K562 (cell line): ENCODE measurements at regions not wholly inside any gene's neighbourhood (a gene's known extent, or its start where the extent isn't known, plus 50 kb on each side); places are given as distances from the start of the nearest gene placed in this dataset.

ENCODE experiments used
- ATAC-seq: fragments of 200-7000 bp; cut with Tn5 transposase; 3 replicates; pipeline ENCODE4 v1.9.1; 2020; ENCODE audit warnings: moderate library complexity
- BruUV-seq: library from RNA; stranded (reverse); fragments of 400-500 nt; replicated peaks from 2 replicates; lab custom pipeline; 2021; lab: Mats Ljungman, UMichigan
- CTCF ChIA-PET: fragments of 300-600 bp; formaldehyde crosslinking; extraction: SDS; loops from one replicate; lab custom pipeline; 2021; ENCODE audit warnings: low intra/inter-chr PET ratio; lab: Yijun Ruan, JAX
- POLR2A ChIA-PET: fragments of 300-600, 350-650 bp; sonication (Branson Sonifier 250); formaldehyde crosslinking; extraction: SDS; loops from one replicate; lab custom pipeline; 2021; ENCODE audit warnings: antibody characterized with exemption, inconsistent platforms; lab: Yijun Ruan, JAX
- DNase-seq, 4 experiments: peaks; one replicate each; pipeline versions ENCODE4 v3.0.0 to v3.0.0-alpha.2; 2011 to 2018; ENCODE audit warnings: low spot score in 3 of 4, mixed read lengths in 3 of 4; ENCODE audit errors: extremely low read depth in 1 of 4
- FAIRE-seq: peaks from 2 replicates; lab custom pipeline; 2011; peaks lifted over from hg19 to GRCh38; lab: Jason Lieb, UNC
- H2AFZ ChIP-seq: 2 replicates; pipeline ENCODE4 v1.6.0; 2011; ENCODE audit warnings: low read depth, low read length, control low read depth, inconsistent platforms
- H3K27ac ChIP-seq: fragments of 200-600 bp; 3 replicates; pipeline ENCODE4 v1.8.0; 2011; ENCODE audit warnings: low read depth, mild to moderate bottlenecking, control low read depth, inconsistent platforms, low read length, moderate library complexity, mixed read lengths; ENCODE audit errors: extremely low read depth
- H3K27me3 ChIP-seq, 2 experiments: fragments of 300-600 bp in 1 of 2; 2 replicates in 1 of 2; 3 replicates in 1 of 2; pipeline versions ENCODE4 v1.6.0 to v1.8.0; 2011; ENCODE audit warnings: inconsistent platforms in 2 of 2, low read length in 2 of 2, mild to moderate bottlenecking in 1 of 2, mixed read lengths in 1 of 2, moderate library complexity in 1 of 2; ENCODE audit not compliant: control insufficient read depth in 2 of 2, insufficient read depth in 2 of 2
- H3K36me3 ChIP-seq: fragments of 300-600 bp; 3 replicates; pipeline ENCODE4 v1.8.0; 2011; ENCODE audit warnings: mild to moderate bottlenecking, low read length, inconsistent platforms; ENCODE audit not compliant: control insufficient read depth, insufficient read depth
- H3K4me1 ChIP-seq, 2 experiments: fragments of 200-600 bp in 1 of 2; replicated peaks in 1 of 2; 2 replicates in 1 of 2; 3 replicates in 1 of 2; pipeline versions ENCODE4 v1.5.1 to v1.8.0; 2011; ENCODE audit warnings: inconsistent platforms in 2 of 2, low read length in 2 of 2, mild to moderate bottlenecking in 1 of 2, mixed read lengths in 1 of 2, moderate library complexity in 1 of 2; ENCODE audit not compliant: control insufficient read depth in 2 of 2, insufficient read depth in 2 of 2
- H3K4me2 ChIP-seq: 2 replicates; pipeline ENCODE4 v1.6.1; 2011; ENCODE audit warnings: low read length, control low read depth, inconsistent platforms, mixed read lengths; ENCODE audit not compliant: insufficient read depth
- H3K4me3 ChIP-seq: fragments of 200-600 bp; sonication (generic), shearing (Covaris generic); 2 replicates; pipeline ENCODE4 v1.5.1; 2016; ENCODE audit warnings: control low read depth, inconsistent platforms
- H3K79me2 ChIP-seq: fragments of 200-600 bp; 3 replicates; pipeline ENCODE4 v1.8.0; 2011; ENCODE audit warnings: low read length, inconsistent platforms; ENCODE audit not compliant: control insufficient read depth, insufficient read depth
- H3K9ac ChIP-seq, 2 experiments: 2 replicates each; pipeline versions ENCODE4 v1.6.0 to v1.6.1; 2011; ENCODE audit warnings: low read depth in 2 of 2, low read length in 2 of 2, control low read depth in 1 of 2, inconsistent platforms in 1 of 2, mild to moderate bottlenecking in 1 of 2, mixed read lengths in 1 of 2; ENCODE audit not compliant: insufficient read depth in 1 of 2
- H3K9me1 ChIP-seq: one replicate; pipeline ENCODE4 v1.6.0; 2011; ENCODE audit warnings: inconsistent platforms, mild to moderate bottlenecking, low read length, moderate library complexity; ENCODE audit not compliant: control insufficient read depth, insufficient read depth
- H3K9me3 ChIP-seq: replicated peaks from 2 replicates; pipeline ENCODE4 v1.5.1; 2011; ENCODE audit warnings: low read depth, low read length, inconsistent platforms; ENCODE audit not compliant: control insufficient read depth, insufficient read depth
- H4K20me1 ChIP-seq: replicated peaks from 2 replicates; pipeline ENCODE4 v1.6.1; 2011; ENCODE audit warnings: low read length, inconsistent platforms, mixed read lengths; ENCODE audit not compliant: control insufficient read depth, insufficient read depth
- CCNT2 ChIP-seq: IDR thresholded peaks from 2 replicates; pipeline ENCODE4 v1.6.1; 2011; ENCODE audit warnings: borderline replicate concordance, low read depth, mild to moderate bottlenecking, moderate library complexity, mixed read lengths, low read length; ENCODE audit not compliant: insufficient read length; ENCODE audit errors: extremely low read depth
- EP300 ChIP-seq: IDR thresholded peaks from 2 replicates; pipeline ENCODE4 v1.6.1; 2012; ENCODE audit warnings: low read length, improper control_type of control experiment
- ESRRB ChIP-seq: fragments of 250-450 bp; sonication (Bioruptor Pico); IDR thresholded peaks from 2 replicates; pipeline ENCODE4 v1.5.0; 2020; ENCODE audit warnings: mild to moderate bottlenecking, moderate library complexity, borderline replicate concordance
- HMGN3 ChIP-seq: IDR thresholded peaks from 2 replicates; pipeline ENCODE4 v1.6.1; 2011; ENCODE audit warnings: borderline replicate concordance, low read depth, mild to moderate bottlenecking, mixed read lengths, low read length; ENCODE audit not compliant: insufficient read length; ENCODE audit errors: extremely low read depth
- MTF1 ChIP-seq: fragments of 250-450 bp; sonication (Bioruptor Pico); IDR thresholded peaks from 2 replicates; pipeline ENCODE4 v1.9.0; 2021; ENCODE audit warnings: moderate library complexity, mild to moderate bottlenecking, inconsistent platforms, borderline replicate concordance
- POU5F1 ChIP-seq: fragments of 150-350 bp; IDR thresholded peaks from 2 replicates; pipeline ENCODE4 v1.6.1; 2014; ENCODE audit warnings: borderline replicate concordance, low read length, low read depth, mild to moderate bottlenecking; ENCODE audit not compliant: partially characterized antibody
- TAF9B ChIP-seq: fragments of 450-650 bp; IDR thresholded peaks from 2 replicates; pipeline ENCODE4 v1.6.1; 2018; ENCODE audit warnings: mild to moderate bottlenecking; ENCODE audit not compliant: partially characterized antibody
- ZBED1 ChIP-seq: IDR thresholded peaks from 2 replicates; pipeline ENCODE4 v1.6.1; 2014
- ZNF282 ChIP-seq: sonication (generic); formaldehyde crosslinking; IDR thresholded peaks from 2 replicates; pipeline ENCODE4 v1.8.1; 2023; ENCODE audit warnings: missing genetic modification reagents
- ZNF583 ChIP-seq: fragments of 250-450 bp; sonication (Bioruptor Pico); IDR thresholded peaks from 2 replicates; pipeline ENCODE4 v1.4.0; 2020
- WGBS: fragments of 100-300 bp; shearing (Covaris generic); methylation state at CpG from one replicate; pipeline ENCODE4 v1.1.6; 2016; ENCODE audit warnings: low coverage, mixed read lengths; ENCODE audit not compliant: insufficient coverage; ENCODE audit errors: missing lambda C conversion rate; 5-methylcytosine and 5-hydroxymethylcytosine counted together
- in situ Hi-C: fragments of 300-500 bp; cut with MboI; formaldehyde crosslinking; loops from 4 replicates; pipeline ENCODE4 v1.15.0; 2018; ENCODE audit warnings: inconsistent platforms, mixed read lengths
- intact Hi-C: fragments of 100-400 bp; cut with micrococcal nuclease; formaldehyde crosslinking; loops from 2 replicates; pipeline ENCODE4 v1.14.2; 2022
- TF ChIP-seq, protein P1 (sequence below): sonication (generic); IDR thresholded peaks from 2 replicates; pipeline ENCODE4 v1.6.1; 2016
- TF ChIP-seq, protein P2 (sequence below): fragments of 250-450 bp; sonication (Bioruptor Pico); IDR thresholded peaks from 2 replicates; pipeline ENCODE4 v1.5.0; 2021; ENCODE audit warnings: mild to moderate bottlenecking, borderline replicate concordance

DNA sequence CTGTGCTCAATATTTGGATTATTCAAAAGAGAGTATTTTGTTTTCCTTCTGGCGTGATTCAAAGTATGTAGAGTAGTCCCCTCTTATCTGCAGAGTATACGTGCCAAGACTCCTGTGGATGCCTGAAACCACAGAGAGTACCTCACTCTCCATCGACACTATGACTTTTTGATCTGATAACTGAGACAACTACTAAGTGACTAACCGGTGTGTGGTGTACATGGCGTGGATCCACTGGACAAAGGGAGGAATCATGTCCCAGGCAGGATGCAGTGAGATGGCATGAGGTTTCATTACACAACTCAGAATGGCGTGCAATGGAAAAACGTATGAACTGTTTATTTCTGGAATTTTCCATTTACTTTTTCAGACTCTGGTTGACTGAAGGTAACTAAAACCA is 112.2 kb upstream of the PDE7B start:
- H3K27ac ChIP-seq: no peak overlapping the region
- ATAC-seq (no peak), DNase-seq (no peak)
- POLR2A ChIA-PET: no interaction called here
- no peaks in the 10 kb centered on the region for H3K9me1 ChIP-seq
- CTCF ChIA-PET: no interaction called here
- 0% methylated on average over 7 of the region's 7 CpGs for WGBS
- H3K9ac ChIP-seq: no peak overlapping the region
- H3K79me2 ChIP-seq: no peaks in the 10 kb centered on the region
- H3K4me2 ChIP-seq: no peak overlapping the region
- H3K4me3 ChIP-seq: no peak overlapping the region
- in situ Hi-C loops: no loop called here
- H4K20me1 ChIP-seq: no peaks in the 10 kb centered on the region
- no peaks in the 10 kb centered on the region for H3K27me3 ChIP-seq
- TF ChIP-seq ZNF583 (no peak), POU5F1 (no peak), ZNF282 (CRISPR knock-in tag) (no peak), HMGN3 (no peak), EP300 (no peak), MTF1 (CRISPR knock-in tag) (no peak), CCNT2 (no peak), TAF9B (no peak), ESRRB (CRISPR knock-in tag) (no peak), ZBED1 (no peak)
- TF ChIP-seq, protein P1, sequence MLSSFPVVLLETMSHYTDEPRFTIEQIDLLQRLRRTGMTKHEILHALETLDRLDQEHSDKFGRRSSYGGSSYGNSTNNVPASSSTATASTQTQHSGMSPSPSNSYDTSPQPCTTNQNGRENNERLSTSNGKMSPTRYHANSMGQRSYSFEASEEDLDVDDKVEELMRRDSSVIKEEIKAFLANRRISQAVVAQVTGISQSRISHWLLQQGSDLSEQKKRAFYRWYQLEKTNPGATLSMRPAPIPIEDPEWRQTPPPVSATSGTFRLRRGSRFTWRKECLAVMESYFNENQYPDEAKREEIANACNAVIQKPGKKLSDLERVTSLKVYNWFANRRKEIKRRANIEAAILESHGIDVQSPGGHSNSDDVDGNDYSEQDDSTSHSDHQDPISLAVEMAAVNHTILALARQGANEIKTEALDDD: no peak
- TF ChIP-seq, protein P2, sequence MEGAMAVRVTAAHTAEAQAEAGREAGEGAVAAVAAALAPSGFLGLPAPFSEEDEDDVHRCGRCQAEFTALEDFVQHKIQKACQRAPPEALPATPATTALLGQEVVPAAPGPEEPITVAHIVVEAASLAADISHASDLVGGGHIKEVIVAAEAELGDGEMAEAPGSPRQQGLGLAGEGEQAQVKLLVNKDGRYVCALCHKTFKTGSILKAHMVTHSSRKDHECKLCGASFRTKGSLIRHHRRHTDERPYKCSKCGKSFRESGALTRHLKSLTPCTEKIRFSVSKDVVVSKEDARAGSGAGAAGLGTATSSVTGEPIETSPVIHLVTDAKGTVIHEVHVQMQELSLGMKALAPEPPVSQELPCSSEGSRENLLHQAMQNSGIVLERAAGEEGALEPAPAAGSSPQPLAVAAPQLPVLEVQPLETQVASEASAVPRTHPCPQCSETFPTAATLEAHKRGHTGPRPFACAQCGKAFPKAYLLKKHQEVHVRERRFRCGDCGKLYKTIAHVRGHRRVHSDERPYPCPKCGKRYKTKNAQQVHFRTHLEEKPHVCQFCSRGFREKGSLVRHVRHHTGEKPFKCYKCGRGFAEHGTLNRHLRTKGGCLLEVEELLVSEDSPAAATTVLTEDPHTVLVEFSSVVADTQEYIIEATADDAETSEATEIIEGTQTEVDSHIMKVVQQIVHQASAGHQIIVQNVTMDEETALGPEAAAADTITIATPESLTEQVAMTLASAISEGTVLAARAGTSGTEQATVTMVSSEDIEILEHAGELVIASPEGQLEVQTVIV: no peak
- TF ChIP-seq, all 486 proteins: peak for 0
- intact Hi-C loops: no loop called here
- Histone ChIP-seq H3K36me3 (no peaks in the 10 kb centered on the region), H2AFZ (no peak overlapping the region), H3K4me1 (no peaks in the 10 kb centered on the region), H3K9me3 (no peaks in the 10 kb centered on the region)
- BruUV-seq: no TSS peak
- no peak for FAIRE-seq
